ENCODE measurements at regions not wholly inside any gene's neighbourhood (a gene's known extent, or its start where the extent isn't known, plus 50 kb on each side); places are given as distances from the start of the nearest gene placed in this dataset.

- ChIA-PET CTCF (ENCODE audit: low intra/inter-chr PET ratio, low total read pairs) (no interaction called here), POLR2A (no interaction called here)
- no peak for TF ChIP-seq ZNF589 (CRISPR knock-in tag; conservative IDR thresholded peaks at IDR 0.05)
- TF ChIP-seq, protein P1, sequence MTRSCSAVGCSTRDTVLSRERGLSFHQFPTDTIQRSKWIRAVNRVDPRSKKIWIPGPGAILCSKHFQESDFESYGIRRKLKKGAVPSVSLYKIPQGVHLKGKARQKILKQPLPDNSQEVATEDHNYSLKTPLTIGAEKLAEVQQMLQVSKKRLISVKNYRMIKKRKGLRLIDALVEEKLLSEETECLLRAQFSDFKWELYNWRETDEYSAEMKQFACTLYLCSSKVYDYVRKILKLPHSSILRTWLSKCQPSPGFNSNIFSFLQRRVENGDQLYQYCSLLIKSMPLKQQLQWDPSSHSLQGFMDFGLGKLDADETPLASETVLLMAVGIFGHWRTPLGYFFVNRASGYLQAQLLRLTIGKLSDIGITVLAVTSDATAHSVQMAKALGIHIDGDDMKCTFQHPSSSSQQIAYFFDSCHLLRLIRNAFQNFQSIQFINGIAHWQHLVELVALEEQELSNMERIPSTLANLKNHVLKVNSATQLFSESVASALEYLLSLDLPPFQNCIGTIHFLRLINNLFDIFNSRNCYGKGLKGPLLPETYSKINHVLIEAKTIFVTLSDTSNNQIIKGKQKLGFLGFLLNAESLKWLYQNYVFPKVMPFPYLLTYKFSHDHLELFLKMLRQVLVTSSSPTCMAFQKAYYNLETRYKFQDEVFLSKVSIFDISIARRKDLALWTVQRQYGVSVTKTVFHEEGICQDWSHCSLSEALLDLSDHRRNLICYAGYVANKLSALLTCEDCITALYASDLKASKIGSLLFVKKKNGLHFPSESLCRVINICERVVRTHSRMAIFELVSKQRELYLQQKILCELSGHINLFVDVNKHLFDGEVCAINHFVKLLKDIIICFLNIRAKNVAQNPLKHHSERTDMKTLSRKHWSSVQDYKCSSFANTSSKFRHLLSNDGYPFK (CRISPR knock-in tag; IDR thresholded peaks at IDR 0.05; ENCODE audit: borderline replicate concordance) = no peak
- TF ChIP-seq HNRNPH1 (optimal IDR thresholded peaks at IDR 0.05; ENCODE audit: low read depth, low read length) = no peak
- no peak for TF ChIP-seq ZNF138 (CRISPR knock-in tag; IDR thresholded peaks at IDR 0.05; ENCODE audit: low read depth)
- no peak for TF ChIP-seq ZBTB2 (CRISPR knock-in tag; IDR thresholded peaks at IDR 0.05; ENCODE audit: low read depth)
- TF ChIP-seq, protein P2, sequence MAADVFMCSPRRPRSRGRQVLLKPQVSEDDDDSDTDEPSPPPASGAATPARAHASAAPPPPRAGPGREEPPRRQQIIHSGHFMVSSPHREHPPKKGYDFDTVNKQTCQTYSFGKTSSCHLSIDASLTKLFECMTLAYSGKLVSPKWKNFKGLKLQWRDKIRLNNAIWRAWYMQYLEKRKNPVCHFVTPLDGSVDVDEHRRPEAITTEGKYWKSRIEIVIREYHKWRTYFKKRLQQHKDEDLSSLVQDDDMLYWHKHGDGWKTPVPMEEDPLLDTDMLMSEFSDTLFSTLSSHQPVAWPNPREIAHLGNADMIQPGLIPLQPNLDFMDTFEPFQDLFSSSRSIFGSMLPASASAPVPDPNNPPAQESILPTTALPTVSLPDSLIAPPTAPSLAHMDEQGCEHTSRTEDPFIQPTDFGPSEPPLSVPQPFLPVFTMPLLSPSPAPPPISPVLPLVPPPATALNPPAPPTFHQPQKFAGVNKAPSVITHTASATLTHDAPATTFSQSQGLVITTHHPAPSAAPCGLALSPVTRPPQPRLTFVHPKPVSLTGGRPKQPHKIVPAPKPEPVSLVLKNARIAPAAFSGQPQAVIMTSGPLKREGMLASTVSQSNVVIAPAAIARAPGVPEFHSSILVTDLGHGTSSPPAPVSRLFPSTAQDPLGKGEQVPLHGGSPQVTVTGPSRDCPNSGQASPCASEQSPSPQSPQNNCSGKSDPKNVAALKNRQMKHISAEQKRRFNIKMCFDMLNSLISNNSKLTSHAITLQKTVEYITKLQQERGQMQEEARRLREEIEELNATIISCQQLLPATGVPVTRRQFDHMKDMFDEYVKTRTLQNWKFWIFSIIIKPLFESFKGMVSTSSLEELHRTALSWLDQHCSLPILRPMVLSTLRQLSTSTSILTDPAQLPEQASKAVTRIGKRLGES (CRISPR knock-in tag; IDR thresholded peaks at IDR 0.05; ENCODE audit: borderline replicate concordance) = no peak
- no TSS peak for BruUV-seq (replicated peaks)
- Histone ChIP-seq H3K27ac (ENCODE audit: extremely low read length, insufficient read depth, low read length) (no peak overlapping the region), H3K4me3 (replicated peaks in 1 of 3; ENCODE audit: insufficient read depth in 1 of 3, low read depth in 2 of 3, low read length in 3 of 3) (no peak overlapping the region), H3K36me3 (replicated peaks in 1 of 2; ENCODE audit: control insufficient read depth in 1 of 2, insufficient read depth in 2 of 2, low read length in 2 of 2) (no peaks in the 10 kb centered on the region), H2AFZ (ENCODE audit: low read length) (no peak overlapping the region), H3K79me2 (ENCODE audit: insufficient read depth, low read length) (no peaks in the 10 kb centered on the region), H4K20me1 (ENCODE audit: insufficient read depth, low read length) (no peaks in the 10 kb centered on the region), H3K4me1 (ENCODE audit: insufficient read depth, low read length) (no peaks in the 10 kb centered on the region), H3K9ac (ENCODE audit: insufficient read depth, low read depth, low read length) (no peak overlapping the region), H3K9me3 (ENCODE audit: low read length) (peaks cover 10% of the 10 kb centered on the region; the same call in 1 of the 2 replicates), H3K4me2 (ENCODE audit: low read depth, low read length) (no peak overlapping the region), H3K27me3 (ENCODE audit: control insufficient read depth in 1 of 2, insufficient read depth in 2 of 2, low read length in 2 of 2) (no peaks in the 10 kb centered on the region; a peak in 1 of 5 replicates)
- DNase-seq (ENCODE audit: low spot score) (no peak), ATAC-seq (no peak), FAIRE-seq (no peak)
- in situ Hi-C loops (cut with HindIII; ENCODE audit: extremely low pct_ligation_motif_present, low pct_unique_long_range_greater_than_20kb) = no loop called here
- intact Hi-C loops (cut with micrococcal nuclease; ENCODE audit: unreplicated experiment) = no loop called here
- WGBS (ENCODE audit: low lambda C conversion rate) = 62% methylated on average over 5 of the region's 5 CpGs
Measured at GRCh38 chr2:236863729-236864126, 222.0 kb upstream of the COPS8 start.

Data from HepG2 (cell line).